OCI-LY1 (cell line): ENCODE measurements at regions not wholly inside any gene's neighbourhood (a gene's known extent, or its start where the extent isn't known, plus 50 kb on each side); places are given as distances from the start of the nearest gene placed in this dataset.
A peak's percentile ranks its signal among the peaks of the same experiment; 100 is the strongest.

ENCODE experiments used
- H2AFZ ChIP-seq: fragments of 200-600 bp; sonication (generic), shearing (Covaris generic); 2 replicates; pipeline ENCODE4 v1.6.0; 2014; ENCODE audit warnings: antibody characterized with exemption, mild to moderate bottlenecking, low read length
- H3F3A ChIP-seq: fragments of 200-600 bp; sonication (generic), shearing (Covaris generic); 2 replicates; pipeline ENCODE4 v1.6.0; 2014; ENCODE audit warnings: mild to moderate bottlenecking, antibody characterized with exemption, low read length, moderate library complexity; ENCODE audit not compliant: insufficient read depth
- H3K27ac ChIP-seq: fragments of 200-600 bp; sonication (generic); 2 replicates; pipeline ENCODE4 v1.5.1; 2014; ENCODE audit warnings: low read length, mixed run types, mild to moderate bottlenecking, low read depth; ENCODE audit not compliant: poor library complexity, severe bottlenecking
- H3K27me3 ChIP-seq: fragments of 200-600 bp; sonication (generic); 2 replicates; pipeline ENCODE4 v1.6.0; 2014; ENCODE audit warnings: antibody characterized with exemption, mild to moderate bottlenecking, low read length, moderate library complexity; ENCODE audit not compliant: insufficient read depth
- H3K36me3 ChIP-seq: fragments of 200-600 bp; sonication (generic); 2 replicates; pipeline ENCODE4 v1.6.1; 2014; ENCODE audit warnings: mild to moderate bottlenecking, antibody characterized with exemption, low read length, moderate library complexity, mixed read lengths; ENCODE audit not compliant: insufficient read depth
- H3K4me1 ChIP-seq: fragments of 200-600 bp; sonication (generic); 2 replicates; pipeline ENCODE4 v1.5.1; 2014; ENCODE audit warnings: mild to moderate bottlenecking, low read length, moderate library complexity; ENCODE audit not compliant: insufficient read depth, severe bottlenecking
- H3K4me2 ChIP-seq: fragments of 200-600 bp; sonication (generic), shearing (Covaris generic); 2 replicates; pipeline ENCODE4 v1.6.1; 2014; ENCODE audit warnings: low read length
- H3K4me3 ChIP-seq: fragments of 200-600 bp; sonication (generic); 2 replicates; pipeline ENCODE4 v1.5.1; 2014; ENCODE audit warnings: low read length, low read depth, mild to moderate bottlenecking, mixed read lengths; ENCODE audit not compliant: poor library complexity, severe bottlenecking
- H3K79me2 ChIP-seq: fragments of 200-600 bp; shearing (Covaris generic); 2 replicates; pipeline ENCODE4 v1.6.1; 2016; ENCODE audit warnings: mixed run types, low read length, mixed read lengths; ENCODE audit not compliant: insufficient read depth
- H3K9ac ChIP-seq: fragments of 200-600 bp; sonication (generic), shearing (Covaris generic); 2 replicates; pipeline ENCODE4 v1.6.1; 2014; ENCODE audit warnings: mild to moderate bottlenecking, low read length, mixed read lengths
- H3K9me2 ChIP-seq: fragments of 200-600 bp; sonication (generic), shearing (Covaris generic); 2 replicates; pipeline ENCODE4 v1.6.1; 2014; ENCODE audit warnings: low read depth, mild to moderate bottlenecking, low read length, mixed read lengths
- H3K9me3 ChIP-seq: fragments of 200-600 bp; shearing (Covaris generic); 2 replicates; pipeline ENCODE4 v1.6.1; 2014; ENCODE audit warnings: low read length, mixed read lengths
- H4K20me1 ChIP-seq: fragments of 200-600 bp; sonication (generic), shearing (Covaris generic); 2 replicates; pipeline ENCODE4 v1.6.0; 2016; ENCODE audit warnings: mild to moderate bottlenecking, low read length; ENCODE audit not compliant: insufficient read depth
- CTCF ChIP-seq: fragments of 200-600 bp; sonication (generic), shearing (Covaris generic); IDR thresholded peaks from 2 replicates; pipeline ENCODE4 v1.5.1; 2017; ENCODE audit warnings: mild to moderate bottlenecking, antibody characterized with exemption, low read length, moderate library complexity, mixed read lengths
- EZH2 ChIP-seq: fragments of 200-600 bp; sonication (generic), shearing (Covaris generic); IDR thresholded peaks from 2 replicates; pipeline ENCODE4 v1.8.0; 2017; ENCODE audit warnings: borderline replicate concordance, mixed run types, mild to moderate bottlenecking, antibody characterized with exemption, low read length, moderate library complexity, mixed read lengths

- Histone ChIP-seq H3K9me2 (no peaks in the 10 kb centered on the region), H3K4me3 (no peak overlapping the region), H3K4me1 (no peaks in the 10 kb centered on the region), H3K9me3 (no peaks in the 10 kb centered on the region), H3K9ac (no peak overlapping the region), H3K36me3 (no peaks in the 10 kb centered on the region), H3K4me2 (no peak overlapping the region), H3K27me3 (no peaks in the 10 kb centered on the region), H2AFZ (no peak overlapping the region), H4K20me1 (no peaks in the 10 kb centered on the region), H3K27ac (no peak overlapping the region), H3F3A (no peaks in the 10 kb centered on the region), H3K79me2 (no peaks in the 10 kb centered on the region)
- TF ChIP-seq EZH2 = no peak
- no peak for TF ChIP-seq CTCF
Observed at GRCh38 chr11:113534625-113535024, 59.4 kb upstream of the DRD2 start.

- H3K27ac ChIP-seq = no peak overlapping the region
- H3K4me3 ChIP-seq = no peak overlapping the region
- no peaks in the 10 kb centered on the region for H3K9me2 ChIP-seq
- no peak overlapping the region for H3K4me2 ChIP-seq
- no peaks in the 10 kb centered on the region for H3K36me3 ChIP-seq
- H3K9ac ChIP-seq = no peak overlapping the region
- no peaks in the 10 kb centered on the region for H3K27me3 ChIP-seq
- no peaks in the 10 kb centered on the region for H3K79me2 ChIP-seq
- H3K4me1 ChIP-seq = no peaks in the 10 kb centered on the region
- TF ChIP-seq EZH2 = no peak
- TF ChIP-seq CTCF = no peak
- H2AFZ ChIP-seq = no peak overlapping the region
- H4K20me1 ChIP-seq = no peaks in the 10 kb centered on the region
- no peaks in the 10 kb centered on the region for H3F3A ChIP-seq
- no peaks in the 10 kb centered on the region for H3K9me3 ChIP-seq
Observed at GRCh38 chr11:113533425-113533698, 58.2 kb upstream of the DRD2 start.

- Histone ChIP-seq H2AFZ (no peak overlapping the region), H3K36me3 (no peaks in the 10 kb centered on the region), H3K27ac (no peak overlapping the region), H3K79me2 (no peaks in the 10 kb centered on the region), H3K9me2 (no peaks in the 10 kb centered on the region), H3K4me1 (no peaks in the 10 kb centered on the region), H3K4me3 (no peak overlapping the region), H3K4me2 (no peak overlapping the region), H4K20me1 (no peaks in the 10 kb centered on the region), H3F3A (no peaks in the 10 kb centered on the region), H3K9me3 (no peaks in the 10 kb centered on the region), H3K9ac (no peak overlapping the region), H3K27me3 (no peaks in the 10 kb centered on the region)
- TF ChIP-seq EZH2 = no peak
- TF ChIP-seq CTCF = peak; percentile 79
Observed at GRCh38 chr11:113532697-113533424, 57.7 kb upstream of the DRD2 start.
